ENCODE measurements at regions not wholly inside any gene's neighbourhood (a gene's known extent, or its start where the extent isn't known, plus 50 kb on each side); places are given as distances from the start of the nearest gene placed in this dataset.
"Not testable (repeated sequence)": the region's sequence is repeated elsewhere in the genome, so short reads cannot be mapped to it uniquely, and the experiment has no call there.

DNA sequence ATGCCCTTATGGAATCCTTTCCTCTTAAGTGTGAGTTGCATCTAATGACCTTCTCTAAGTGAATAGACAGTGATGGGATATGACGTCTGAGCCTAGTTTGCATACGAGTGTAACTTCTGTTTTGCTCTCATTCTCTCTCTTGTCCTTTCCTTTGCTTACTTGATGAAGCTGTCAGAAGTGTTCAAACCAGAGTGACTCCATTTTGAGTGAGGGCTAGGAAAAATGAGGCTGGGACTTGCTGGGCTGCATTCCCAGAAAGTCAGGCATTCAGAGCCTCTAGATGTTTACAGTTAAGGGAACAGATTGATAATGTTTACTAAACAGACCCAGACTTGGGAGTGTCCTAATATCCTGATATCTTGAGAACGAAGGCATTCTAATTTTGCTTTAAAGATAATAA, 311.2 kb upstream of the SOX4 start:
- DNase-seq (ENCODE audit: low spot score): not testable (repeated sequence)

DNA sequence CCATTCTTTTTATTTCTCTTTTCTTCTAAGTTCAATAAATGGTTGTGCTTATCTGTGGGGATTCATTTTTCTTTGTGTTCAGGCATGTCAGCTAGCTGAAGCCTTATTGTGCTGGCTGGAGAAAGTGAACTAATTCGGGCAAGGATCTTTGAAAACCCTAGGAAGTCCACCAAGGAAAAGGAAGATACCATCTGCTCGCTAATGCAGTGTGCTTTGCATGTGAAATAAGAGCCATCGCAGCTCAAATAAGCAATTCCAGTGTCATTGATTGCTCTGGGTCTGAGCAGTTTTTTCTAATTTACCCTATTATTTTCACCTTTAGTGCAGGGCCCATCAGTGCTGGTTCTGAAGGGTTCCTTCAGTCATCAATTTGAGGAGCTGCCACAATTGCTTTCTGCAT, 309.4 kb upstream of the SOX4 start:
- no peak for DNase-seq (ENCODE audit: low spot score)

DNA sequence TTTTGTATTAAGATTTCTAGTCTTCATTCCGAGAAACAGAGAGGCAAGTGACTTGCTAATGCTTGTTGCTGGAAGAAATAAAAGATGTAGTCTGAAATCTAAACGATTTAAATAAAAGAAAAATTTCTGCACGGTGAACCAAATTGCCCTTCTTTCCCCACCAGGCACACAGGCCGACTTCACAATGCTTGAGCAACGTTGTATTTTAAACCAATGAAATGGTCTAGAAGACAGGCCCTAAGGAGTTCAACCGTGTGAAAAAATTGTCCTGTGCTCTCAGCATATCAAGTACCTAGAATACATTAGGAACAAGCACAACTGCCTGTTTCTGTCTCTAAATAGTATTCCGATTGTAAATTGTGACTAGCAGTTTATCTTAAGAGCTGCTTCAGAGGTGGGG, 308.8 kb upstream of the SOX4 start:
- no peak for DNase-seq (ENCODE audit: low spot score)

DNA sequence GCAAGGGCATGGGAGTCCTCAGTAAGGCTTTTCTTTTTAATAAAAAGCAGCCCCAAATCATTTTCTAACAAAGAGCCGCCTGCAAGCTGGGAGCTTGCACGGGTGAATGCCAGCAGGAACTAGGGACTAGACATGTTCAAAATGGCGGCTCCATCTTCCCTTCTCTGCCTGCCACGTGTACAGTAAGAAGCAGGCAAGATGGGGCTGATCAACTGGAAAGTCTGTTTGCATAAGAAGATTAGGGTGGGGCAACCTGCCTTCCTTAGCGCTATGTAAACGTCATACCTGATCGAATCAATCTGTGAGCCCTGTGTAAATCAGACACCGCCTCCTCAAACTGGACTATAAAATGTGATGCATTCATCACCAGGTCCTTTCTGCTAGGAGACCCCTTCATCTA, 299.4 kb upstream of the SOX4 start:
- no peak for DNase-seq (ENCODE audit: low spot score)

DNA sequence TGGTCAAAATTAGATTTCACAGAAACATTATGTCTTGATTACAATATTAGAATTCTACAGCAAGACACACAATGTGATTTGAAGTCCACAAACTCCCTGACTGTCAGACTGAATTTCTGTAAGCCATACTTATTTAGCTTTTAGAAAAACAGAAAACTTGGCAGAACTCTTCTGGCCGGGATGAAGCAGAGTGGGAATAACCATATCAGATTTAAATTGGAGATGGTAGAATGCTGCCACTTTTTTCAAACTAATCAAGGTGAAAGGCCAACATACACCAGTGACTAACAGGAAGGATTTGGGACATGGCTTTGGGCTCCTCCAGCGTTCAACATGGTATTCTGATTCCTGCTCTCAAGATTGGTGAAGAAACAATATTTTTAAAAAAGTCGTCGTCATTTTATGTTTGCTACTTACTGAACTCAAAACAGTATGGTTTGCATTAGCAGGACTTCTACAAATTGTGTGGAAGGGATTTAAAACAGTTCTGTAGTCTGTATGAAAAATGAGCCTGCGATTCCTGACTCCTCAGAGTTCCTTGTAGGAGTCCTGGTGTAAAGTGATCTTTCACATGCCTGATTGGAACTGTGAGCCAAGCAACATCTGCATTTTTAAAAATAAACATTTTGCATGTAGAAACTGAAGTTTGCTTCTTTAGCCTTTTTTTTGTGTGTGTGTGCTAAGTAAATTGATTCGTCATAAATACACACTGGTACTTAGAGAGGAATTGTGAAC, 297.9 kb upstream of the SOX4 start:
- DNase-seq (ENCODE audit: low spot score): no peak

DNA sequence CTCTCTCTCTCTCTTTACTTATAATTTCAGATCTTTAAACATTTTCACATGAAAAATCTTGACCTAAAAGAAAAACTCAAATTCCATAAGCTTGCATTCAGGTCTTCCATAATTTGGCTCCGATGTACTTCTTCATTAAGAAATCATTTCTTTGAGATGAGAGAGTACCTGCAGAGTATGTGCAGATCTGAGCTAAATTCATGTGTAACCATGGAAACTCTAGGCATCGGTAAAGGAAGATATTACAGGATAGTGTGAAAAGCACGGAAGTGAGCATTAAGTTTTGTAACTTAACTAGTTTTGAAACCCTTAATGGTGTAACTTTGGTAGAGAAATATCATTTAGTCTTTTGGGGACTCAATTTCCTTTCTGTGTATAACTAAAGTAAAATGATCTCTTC, 295.9 kb upstream of the SOX4 start:
- no peak for DNase-seq (ENCODE audit: low spot score)

DNA sequence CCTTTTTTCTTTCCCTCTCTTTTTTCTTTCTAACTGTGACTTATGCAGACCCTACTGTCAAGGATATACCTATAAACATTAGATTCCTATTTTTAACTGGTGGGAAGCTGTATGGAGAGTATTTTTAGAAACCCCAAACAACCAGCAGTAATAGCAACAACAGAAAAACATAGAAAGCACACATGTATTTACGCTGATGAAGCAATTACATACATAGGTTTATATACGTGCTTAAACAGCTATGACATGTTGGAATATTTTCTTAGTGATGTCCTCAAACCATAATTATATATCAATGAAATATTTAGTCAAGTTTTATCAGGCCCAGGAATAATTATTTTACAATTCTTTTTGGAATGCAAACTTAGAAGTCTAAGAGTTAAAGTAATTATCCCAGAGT, 294.3 kb upstream of the SOX4 start:
- DNase-seq (ENCODE audit: low spot score): no peak

DNA sequence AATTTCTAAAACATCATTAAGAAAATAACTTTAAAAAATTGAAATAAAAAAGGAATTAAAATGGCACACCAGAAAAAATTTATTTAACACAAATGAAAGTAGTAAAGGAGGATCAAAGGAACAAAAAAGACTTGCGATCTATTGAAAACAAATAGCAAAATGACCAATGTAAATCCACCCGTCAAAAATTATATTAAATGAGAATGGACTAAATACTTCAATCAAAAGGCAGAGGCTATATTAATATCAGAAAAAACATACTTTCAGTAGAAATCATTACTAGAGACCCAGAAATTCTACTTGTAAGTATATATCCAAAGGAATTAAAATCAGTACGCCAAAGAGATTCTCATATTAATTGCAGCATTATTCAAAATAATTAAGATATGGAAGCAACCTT, 293.1 kb upstream of the SOX4 start:
- DNase-seq (ENCODE audit: low spot score): no peak

DNA sequence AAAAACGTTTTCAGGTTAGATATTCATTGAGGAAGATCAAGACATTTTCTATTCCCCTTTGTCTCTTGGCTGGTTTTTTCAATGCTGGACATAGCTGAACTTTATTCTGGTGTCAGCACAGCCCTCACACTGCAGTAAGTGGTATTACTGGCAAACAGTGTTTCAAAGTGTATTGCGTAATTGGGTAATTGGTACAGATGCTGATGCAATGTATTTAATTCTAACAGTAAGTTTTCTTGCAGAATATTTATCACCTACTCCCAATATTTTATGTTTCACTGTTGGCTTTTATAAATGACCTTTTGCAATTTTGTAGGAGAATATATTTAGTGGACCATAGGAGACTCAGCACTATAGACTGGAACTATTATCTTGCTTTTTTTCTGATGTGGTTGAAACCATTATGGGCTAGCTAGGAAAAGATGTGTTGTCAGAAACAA, 287.6 kb upstream of the SOX4 start:
- DNase-seq (ENCODE audit: low spot score): peak; percentile 14

DNA sequence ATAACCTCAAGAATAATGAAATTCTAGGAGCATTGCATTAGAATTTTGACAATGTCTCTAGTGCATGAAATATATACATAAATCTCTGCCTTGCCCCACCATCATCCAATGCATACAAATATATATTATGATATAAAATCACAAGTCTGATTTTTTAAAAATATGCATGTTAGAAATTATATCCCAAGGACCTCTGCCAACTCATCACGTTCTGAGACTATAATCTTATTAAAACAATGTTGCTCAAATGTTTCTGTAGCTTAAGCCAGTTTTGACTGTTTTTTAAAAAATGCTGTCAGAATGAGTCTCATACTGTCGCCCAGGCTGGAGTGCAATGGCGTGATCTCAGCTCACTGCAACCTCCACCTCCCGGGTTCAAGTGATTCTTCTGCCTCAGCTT, 287.0 kb upstream of the SOX4 start:
- DNase-seq (ENCODE audit: low spot score): no peak

DNA sequence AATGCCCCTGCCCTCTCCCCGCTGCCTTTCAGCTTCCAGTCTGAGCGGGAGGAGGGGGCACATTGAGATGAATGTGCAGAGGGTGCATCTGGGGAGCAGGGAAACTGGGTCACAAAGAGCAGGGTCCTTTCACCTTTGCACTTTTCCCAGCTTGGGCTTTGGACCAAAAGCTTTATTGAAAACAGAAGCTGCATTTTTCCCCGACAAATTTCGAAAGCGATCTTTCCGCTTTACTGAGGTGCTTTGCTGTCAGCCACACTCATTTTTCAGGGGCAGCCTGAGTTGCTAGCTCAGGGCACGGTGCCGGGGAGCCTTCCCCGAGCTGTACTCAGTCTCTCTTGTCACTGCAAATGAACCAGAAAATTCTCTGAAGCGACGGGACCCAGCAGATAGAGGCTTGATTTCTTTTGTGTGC, 283.7 kb upstream of the SOX4 start:
- no peak for DNase-seq (ENCODE audit: low spot score)

DNA sequence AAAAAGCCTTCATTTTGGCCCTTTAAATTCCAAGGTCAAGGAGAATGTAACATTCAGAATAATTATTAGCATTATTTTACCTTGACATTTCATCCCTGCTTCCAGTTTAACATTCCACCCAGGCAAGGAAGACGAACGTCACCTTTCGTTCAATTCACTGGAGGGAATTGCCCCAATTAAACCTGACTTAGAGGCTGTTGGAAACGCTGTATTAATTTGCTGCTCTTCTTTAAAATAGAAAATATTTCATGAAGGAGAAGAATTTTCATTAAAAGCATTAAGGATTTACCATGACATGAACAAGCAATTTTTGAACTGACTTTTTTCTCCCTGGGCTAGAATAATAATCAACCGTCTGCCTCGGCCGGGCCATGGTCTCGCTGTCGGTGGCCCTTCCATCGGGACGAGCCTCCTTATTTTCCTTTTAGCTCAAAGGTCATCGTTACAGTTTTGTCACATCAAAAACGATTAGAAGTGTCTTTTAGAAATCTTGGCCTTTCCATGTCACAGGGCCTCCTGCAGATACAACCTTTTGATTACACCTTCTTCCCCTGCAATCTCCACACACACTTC, 282.9 kb upstream of the SOX4 start:
- no peak for DNase-seq (ENCODE audit: low spot score)

DNA sequence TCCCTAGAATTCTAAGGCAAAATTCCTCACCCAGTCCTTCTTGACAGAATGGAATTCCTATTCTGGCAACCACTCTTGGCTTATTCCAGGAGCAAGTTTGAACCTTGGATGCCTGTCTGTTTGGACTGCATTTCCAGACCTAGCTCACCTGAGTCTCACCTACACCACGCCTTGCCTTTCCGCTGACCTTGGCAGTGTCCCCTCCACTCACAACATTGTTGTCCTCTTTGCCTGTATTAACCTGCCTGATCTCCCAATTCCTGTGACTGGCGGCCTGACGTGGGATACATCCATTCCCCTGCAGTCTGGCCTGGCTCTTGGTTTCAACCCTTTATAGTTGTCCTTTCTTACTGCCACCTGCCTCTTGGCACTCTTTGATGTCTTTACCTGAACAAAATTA, 281.4 kb upstream of the SOX4 start:
- no peak for DNase-seq (ENCODE audit: low spot score)

DNA sequence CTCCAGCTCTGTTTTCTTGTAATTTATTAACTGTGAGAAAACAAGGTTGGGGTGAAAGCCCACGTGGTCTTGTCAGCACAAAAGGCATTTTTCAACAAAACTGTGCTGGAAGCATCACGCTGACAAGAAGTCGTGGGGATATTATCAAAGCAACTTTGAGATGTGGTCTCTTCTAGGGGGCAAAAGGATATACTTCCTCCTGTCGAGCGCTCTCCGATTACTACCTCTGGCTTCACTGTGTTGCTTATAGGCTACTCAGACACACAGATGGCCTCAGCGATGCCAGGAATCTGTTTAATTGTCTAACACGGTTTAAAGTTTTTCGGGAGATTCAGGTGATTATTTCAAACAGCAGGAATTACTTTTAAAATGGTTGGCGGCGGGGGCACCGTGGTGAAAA, 275.9 kb upstream of the SOX4 start:
- no peak for DNase-seq (ENCODE audit: low spot score)

DNA sequence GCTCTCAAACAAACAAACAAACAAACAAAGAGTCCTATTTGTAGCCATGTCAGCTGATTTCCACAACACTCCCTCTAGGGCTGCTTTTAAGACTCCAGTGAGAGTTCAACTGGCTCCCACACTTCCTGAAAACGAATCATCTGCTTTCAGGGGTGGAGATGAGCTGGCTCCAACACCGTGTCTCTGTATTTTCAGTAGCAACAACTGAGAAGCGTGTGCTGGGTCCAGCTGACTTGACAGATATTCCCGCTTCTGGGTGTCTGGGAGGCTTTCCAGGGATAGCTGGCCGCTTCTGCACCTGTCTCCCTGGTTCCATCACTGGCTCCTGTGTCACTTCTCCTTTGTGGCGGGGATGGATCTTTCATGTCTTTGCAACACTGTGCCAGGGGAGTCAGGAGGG, 272.5 kb upstream of the SOX4 start:
- no peak for DNase-seq (ENCODE audit: low spot score)

DNA sequence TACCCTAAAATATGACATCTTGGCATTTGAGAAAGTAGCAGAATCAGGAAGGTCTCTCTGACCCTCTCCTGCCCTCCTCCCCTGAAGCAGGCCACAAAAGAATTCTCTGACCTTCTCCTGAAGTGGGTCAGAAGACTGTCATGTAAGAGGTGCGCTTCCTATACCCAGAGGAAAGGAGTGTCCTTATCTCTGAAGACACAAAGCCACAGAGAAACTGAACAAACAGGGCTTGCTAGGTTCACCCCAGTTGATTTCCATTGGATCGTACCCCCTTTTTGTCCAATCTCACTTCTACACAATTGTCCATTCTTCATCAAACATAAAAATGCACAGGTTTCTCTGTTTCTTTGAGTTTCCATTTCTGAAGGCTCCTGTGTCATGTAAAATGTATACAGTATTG, 272.0 kb upstream of the SOX4 start:
- no peak for DNase-seq (ENCODE audit: low spot score)

DNA sequence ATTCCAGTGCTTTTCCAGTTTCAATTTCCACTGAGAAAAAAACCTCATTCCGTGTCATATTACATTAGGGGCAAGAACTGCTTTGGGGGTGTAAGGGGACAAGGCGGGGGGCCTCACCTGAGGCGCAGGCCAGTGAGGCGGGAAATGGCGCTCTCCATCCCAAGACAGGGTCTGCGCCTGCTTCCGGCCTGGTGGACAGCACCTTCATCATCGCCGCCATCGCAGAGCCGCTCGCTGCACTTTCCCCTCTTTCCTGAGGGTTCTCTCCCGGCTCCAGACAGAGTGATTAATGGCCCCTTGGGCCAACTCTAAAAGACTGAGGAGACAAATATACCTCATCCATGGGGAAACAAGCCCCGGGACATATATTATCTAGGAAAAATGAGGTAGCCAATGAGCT, 270.0 kb upstream of the SOX4 start:
- DNase-seq (ENCODE audit: low spot score): no peak

DNA sequence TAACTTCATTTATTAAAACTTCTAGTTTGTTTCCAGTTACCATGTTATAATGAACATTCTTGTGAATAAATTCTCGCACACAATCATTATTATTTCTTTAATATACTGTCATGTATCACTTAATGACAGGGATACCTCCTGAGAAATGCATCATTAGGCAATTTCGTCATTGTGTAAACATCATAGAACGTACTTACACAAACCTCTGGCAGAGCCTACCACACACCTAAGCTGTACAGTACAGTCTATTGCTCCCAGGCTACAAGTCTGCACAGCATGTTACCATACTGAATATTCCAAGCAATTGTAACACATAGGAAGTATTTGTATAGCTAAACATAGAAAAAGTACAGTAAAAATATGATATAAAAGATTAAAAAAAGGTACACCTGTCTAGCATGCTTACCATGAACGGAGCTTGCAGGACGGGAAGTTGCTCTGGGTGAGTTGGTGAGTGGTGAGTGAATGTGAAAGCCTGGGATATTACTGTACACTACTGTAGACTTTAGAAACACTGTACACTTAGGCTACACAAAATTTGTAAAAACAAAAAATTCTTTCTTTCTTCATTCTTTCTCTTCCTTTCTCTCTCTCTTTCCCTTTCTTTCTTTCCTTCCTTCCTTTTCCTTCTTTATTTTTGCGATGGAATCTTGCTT, 268.2 kb upstream of the SOX4 start:
- DNase-seq (ENCODE audit: low spot score): no peak

DNA sequence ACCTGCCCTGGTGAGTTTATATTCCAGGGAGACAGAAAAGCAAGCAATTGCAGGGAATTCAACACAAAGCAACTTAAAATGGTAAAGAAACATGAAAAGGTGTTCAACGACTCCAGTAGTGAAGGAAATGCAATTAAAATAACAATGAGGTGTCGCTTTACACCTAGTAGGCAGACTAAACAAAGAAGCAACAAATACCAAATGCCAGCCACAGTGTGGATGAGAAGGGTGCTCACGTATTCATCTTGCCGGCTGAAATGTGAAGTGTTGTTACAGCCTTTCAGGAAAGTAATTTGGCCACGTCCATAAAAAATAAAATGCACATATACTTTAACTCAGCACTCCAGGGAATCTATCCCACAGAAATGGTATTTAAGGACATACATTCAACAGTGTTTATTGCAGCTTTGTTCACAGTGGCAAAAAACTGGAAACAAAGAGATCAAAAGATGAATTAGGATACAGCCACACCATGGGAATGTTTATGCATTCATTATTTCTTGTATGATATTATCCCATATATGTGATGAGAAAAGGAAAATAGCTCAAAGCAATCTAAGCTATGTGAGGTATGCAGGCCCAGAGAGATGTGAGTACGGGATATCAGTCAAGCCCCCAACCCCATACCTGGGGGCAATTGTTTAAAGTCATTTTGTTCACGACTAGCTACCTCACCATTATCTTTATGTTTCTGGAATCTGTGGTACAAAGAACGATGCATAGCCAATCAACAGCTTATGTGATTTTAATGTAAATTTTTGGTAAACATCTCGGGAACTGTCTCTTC, 266.0 kb upstream of the SOX4 start:
- DNase-seq (ENCODE audit: low spot score): no peak

DNA sequence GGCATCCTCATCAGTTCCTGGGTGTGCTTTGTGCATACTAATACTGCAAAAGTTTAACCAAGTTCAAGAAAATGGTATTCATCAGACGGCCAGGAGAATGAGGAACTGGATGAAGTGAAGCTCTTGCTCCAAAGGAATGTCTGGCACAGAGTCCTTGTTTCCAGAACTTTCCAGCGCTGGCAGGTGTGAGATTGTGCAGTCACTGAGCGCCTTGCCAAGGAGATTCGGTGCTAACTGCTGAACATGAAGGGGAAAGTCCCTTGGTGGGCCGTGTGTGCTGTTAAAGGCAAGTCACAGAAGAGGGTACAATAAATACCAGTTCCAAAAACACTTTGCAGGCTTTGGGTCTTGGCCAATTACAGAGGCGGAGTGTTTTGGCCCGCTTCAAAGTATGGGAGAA, 262.3 kb upstream of the SOX4 start:
- no peak for DNase-seq (ENCODE audit: low spot score)

DNA sequence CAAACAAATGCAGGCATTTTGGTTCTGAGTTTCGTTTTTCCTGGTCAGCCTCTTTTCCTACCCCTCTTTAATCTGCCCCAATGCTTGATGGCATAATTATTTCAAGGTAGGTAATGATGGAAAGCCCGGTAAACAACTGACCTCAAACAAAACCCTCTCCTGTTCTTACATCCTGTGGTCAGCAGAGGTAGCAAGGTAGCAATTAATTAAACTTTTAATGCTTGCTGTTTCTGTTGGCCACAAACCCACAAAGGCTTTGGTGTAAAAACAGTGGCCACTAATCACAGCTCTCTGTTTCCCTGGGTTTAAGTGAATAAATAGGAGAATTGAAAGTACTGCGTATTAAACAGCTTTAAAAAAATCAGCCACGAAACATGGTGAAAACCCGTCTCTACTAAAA, 261.5 kb upstream of the SOX4 start:
- DNase-seq (ENCODE audit: low spot score): no peak

DNA sequence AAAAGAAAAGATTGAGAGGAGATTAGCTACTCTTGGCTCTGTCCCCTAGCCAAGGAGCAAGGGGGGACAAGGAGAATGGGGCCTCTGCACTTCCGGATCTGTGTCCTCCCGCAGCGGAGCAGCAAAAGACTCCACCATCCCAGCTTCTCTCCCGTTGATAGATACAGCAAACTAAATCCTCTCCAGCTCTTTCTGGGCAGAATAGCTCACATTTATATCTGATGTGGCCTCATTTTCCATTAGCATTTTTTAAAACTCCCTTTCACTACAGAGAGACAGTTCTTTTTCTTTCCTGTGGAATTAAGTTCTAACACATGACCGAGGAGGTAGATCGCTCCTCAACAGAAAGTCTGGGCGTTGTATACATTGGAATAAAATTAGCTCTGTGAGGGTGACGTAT, 260.9 kb upstream of the SOX4 start:
- no peak for DNase-seq (ENCODE audit: low spot score)

DNA sequence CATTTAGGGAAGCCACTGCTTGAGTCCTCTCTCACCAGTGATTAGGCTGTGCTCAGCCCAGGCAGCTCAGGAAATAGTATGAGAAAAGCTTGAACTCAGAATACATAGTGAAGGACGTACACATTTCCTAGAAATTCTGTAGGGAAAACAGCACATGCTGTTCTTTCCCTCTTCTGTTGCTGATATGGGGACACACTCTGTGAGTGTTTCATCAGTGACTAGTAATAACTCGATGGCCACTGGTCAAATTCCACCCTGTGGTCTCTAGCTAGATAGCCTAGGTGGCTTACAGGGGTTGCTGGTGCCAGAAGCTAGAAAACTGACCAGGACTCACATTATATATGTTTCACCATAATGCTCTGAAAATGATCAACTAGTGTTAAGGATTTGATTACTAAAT, 259.8 kb upstream of the SOX4 start:
- DNase-seq (ENCODE audit: low spot score): no peak
